Loucy (cell line): ENCODE measurements at regions not wholly inside any gene's neighbourhood (a gene's known extent, or its start where the extent isn't known, plus 50 kb on each side); places are given as distances from the start of the nearest gene placed in this dataset.

ENCODE experiments used
- H2AFZ ChIP-seq: fragments of 200-600 bp; sonication (generic); 2 replicates; pipeline ENCODE4 v1.6.0; 2016; ENCODE audit warnings: antibody characterized with exemption, mild to moderate bottlenecking, low read length, moderate library complexity
- H3F3A ChIP-seq: fragments of 200-600 bp; 2 replicates; pipeline ENCODE4 v1.6.0; 2016; ENCODE audit warnings: antibody characterized with exemption, low read depth, mild to moderate bottlenecking
- H3K27me3 ChIP-seq: fragments of 200-600 bp; sonication (generic); 2 replicates; pipeline ENCODE4 v1.6.1; 2014; ENCODE audit warnings: low read length, mild to moderate bottlenecking; ENCODE audit not compliant: insufficient read depth, poor library complexity, severe bottlenecking
- H3K36me3 ChIP-seq: fragments of 200-600 bp; sonication (generic); 2 replicates; pipeline ENCODE4 v1.6.1; 2016; ENCODE audit warnings: low read length; ENCODE audit not compliant: insufficient read depth
- H3K4me1 ChIP-seq: fragments of 200-600 bp; sonication (generic); 2 replicates; pipeline ENCODE4 v1.5.1; 2014; ENCODE audit warnings: low read length, mild to moderate bottlenecking; ENCODE audit not compliant: insufficient read depth, poor library complexity, severe bottlenecking
- H3K4me2 ChIP-seq: fragments of 200-600 bp; sonication (generic); 2 replicates; pipeline ENCODE4 v1.6.0; 2014; ENCODE audit warnings: antibody characterized with exemption, low read length, low read depth, mild to moderate bottlenecking; ENCODE audit not compliant: poor library complexity, severe bottlenecking
- H3K4me3 ChIP-seq: fragments of 200-600 bp; sonication (generic); 2 replicates; pipeline ENCODE4 v1.5.1; 2014; ENCODE audit warnings: low read length, mild to moderate bottlenecking, mixed read lengths; ENCODE audit not compliant: poor library complexity, severe bottlenecking
- H3K79me2 ChIP-seq: fragments of 200-600 bp; sonication (generic); 2 replicates; pipeline ENCODE4 v1.6.1; 2014; ENCODE audit warnings: low read length; ENCODE audit not compliant: insufficient read depth
- H3K9ac ChIP-seq: fragments of 200-600 bp; sonication (generic); 2 replicates; pipeline ENCODE4 v1.6.0; 2014; ENCODE audit warnings: mild to moderate bottlenecking, low read depth, low read length, moderate library complexity; ENCODE audit not compliant: poor library complexity, severe bottlenecking
- H3K9me2 ChIP-seq: fragments of 200-600 bp; sonication (generic); replicated peaks from 2 replicates; pipeline ENCODE4 v1.6.1; 2016; ENCODE audit warnings: low read depth, low read length, mixed read lengths
- H3K9me3 ChIP-seq: fragments of 200-600 bp; sonication (generic); 2 replicates; pipeline ENCODE4 v1.6.1; 2014; ENCODE audit warnings: mild to moderate bottlenecking, antibody characterized with exemption, low read length, low read depth; ENCODE audit not compliant: insufficient read depth
- H4K20me1 ChIP-seq: fragments of 200-600 bp; sonication (generic); 2 replicates; pipeline ENCODE4 v1.6.0; 2014; ENCODE audit warnings: antibody characterized with exemption, low read length, mild to moderate bottlenecking; ENCODE audit not compliant: insufficient read depth, poor library complexity, severe bottlenecking
- CTCF ChIP-seq: fragments of 200-600 bp; sonication (generic); conservative IDR thresholded peaks from 2 replicates; pipeline ENCODE4 v1.5.1; 2014; ENCODE audit warnings: mild to moderate bottlenecking, antibody characterized with exemption, low read length
- EZH2phosphoT487 ChIP-seq: fragments of 200-600 bp; IDR thresholded peaks from 2 replicates; pipeline ENCODE4 v1.6.1; 2018; ENCODE audit warnings: antibody characterized with exemption, mild to moderate bottlenecking, moderate library complexity, borderline replicate concordance

GRCh38 chr18:71293322-71293721, 1004.5 kb downstream of the SOCS6 start:
- Histone ChIP-seq H2AFZ (no peak overlapping the region), H3K4me1 (no peaks in the 10 kb centered on the region), H3K9me2 (no peaks in the 10 kb centered on the region), H3F3A (no peaks in the 10 kb centered on the region), H3K4me3 (no peak overlapping the region), H3K79me2 (no peaks in the 10 kb centered on the region), H3K4me2 (no peak overlapping the region), H4K20me1 (no peaks in the 10 kb centered on the region), H3K36me3 (no peaks in the 10 kb centered on the region), H3K9ac (no peak overlapping the region), H3K27me3 (no peaks in the 10 kb centered on the region), H3K9me3 (no peaks in the 10 kb centered on the region)
- TF ChIP-seq EZH2phosphoT487 = no peak
- no peak for TF ChIP-seq CTCF

GRCh38 chr18:71287268-71287667, 998.4 kb downstream of the SOCS6 start:
- no peaks in the 10 kb centered on the region for H3K79me2 ChIP-seq
- H3K27me3 ChIP-seq = no peaks in the 10 kb centered on the region
- no peak overlapping the region for H3K4me3 ChIP-seq
- no peak overlapping the region for H3K4me2 ChIP-seq
- H3K4me1 ChIP-seq = no peaks in the 10 kb centered on the region
- no peaks in the 10 kb centered on the region for H3F3A ChIP-seq
- no peak overlapping the region for H3K9ac ChIP-seq
- H2AFZ ChIP-seq = no peak overlapping the region
- TF ChIP-seq EZH2phosphoT487 = no peak
- TF ChIP-seq CTCF = no peak
- H3K9me2 ChIP-seq = no peaks in the 10 kb centered on the region
- H3K36me3 ChIP-seq = no peaks in the 10 kb centered on the region
- H3K9me3 ChIP-seq = no peaks in the 10 kb centered on the region
- no peaks in the 10 kb centered on the region for H4K20me1 ChIP-seq

- TF ChIP-seq EZH2phosphoT487 = no peak
- no peak for TF ChIP-seq CTCF
- H3K4me2 ChIP-seq = no peak overlapping the region
- H4K20me1 ChIP-seq = no peaks in the 10 kb centered on the region
- H3K9ac ChIP-seq = no peak overlapping the region
- H3K4me3 ChIP-seq = no peak overlapping the region
- no peaks in the 10 kb centered on the region for H3F3A ChIP-seq
- no peaks in the 10 kb centered on the region for H3K4me1 ChIP-seq
- H3K36me3 ChIP-seq = no peaks in the 10 kb centered on the region
- no peak overlapping the region for H2AFZ ChIP-seq
- no peaks in the 10 kb centered on the region for H3K27me3 ChIP-seq
- no peaks in the 10 kb centered on the region for H3K9me3 ChIP-seq
- no peaks in the 10 kb centered on the region for H3K9me2 ChIP-seq
- no peaks in the 10 kb centered on the region for H3K79me2 ChIP-seq
These were observed 963.6 kb downstream of the SOCS6 start for GRCh38 chr18:71252351-71252865.
